GM18873 (cell line): ENCODE measurements at regions not wholly inside any gene's neighbourhood (a gene's known extent, or its start where the extent isn't known, plus 50 kb on each side); places are given as distances from the start of the nearest gene placed in this dataset.
"Not testable (repeated sequence)": the region's sequence is repeated elsewhere in the genome, so short reads cannot be mapped to it uniquely, and the experiment has no call there.

ENCODE experiments used
- ATAC-seq: cut with Tn5 transposase; IDR thresholded peaks from one replicate; pipeline ENCODE4 v1.9.1; 2021; ENCODE audit warnings: mild to moderate bottlenecking, moderate library complexity, moderate number of reproducible peaks; ENCODE audit not compliant: unreplicated experiment, low FRiP score

- ATAC-seq, result no peak
Measured at GRCh38 chr12:59365133-59365532, 230.7 kb upstream of the SLC16A7 start.

- no peak for ATAC-seq
Measured at GRCh38 chr12:59357811-59358210, 238.0 kb upstream of the SLC16A7 start.

DNA sequence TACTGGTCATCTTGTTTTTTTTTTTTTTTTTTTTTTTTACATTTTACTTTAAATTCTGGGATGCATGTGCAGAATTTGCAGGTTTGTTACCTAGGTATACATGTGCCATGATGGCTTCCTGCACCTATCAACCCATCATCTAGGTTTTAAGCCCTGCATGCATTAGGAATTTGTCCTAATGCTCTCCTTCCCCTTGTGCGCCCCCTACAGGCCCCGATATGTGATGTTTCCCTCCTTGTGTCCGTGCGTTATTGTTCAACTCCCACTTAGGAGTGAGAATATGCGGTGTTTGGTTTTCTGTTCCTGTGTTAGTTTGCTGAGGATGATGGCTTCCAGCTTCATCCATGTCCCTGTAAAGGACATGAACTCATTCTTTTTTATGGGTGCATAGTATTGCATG, 249.6 kb upstream of the SLC16A7 start:
- not testable (repeated sequence) for ATAC-seq

DNA sequence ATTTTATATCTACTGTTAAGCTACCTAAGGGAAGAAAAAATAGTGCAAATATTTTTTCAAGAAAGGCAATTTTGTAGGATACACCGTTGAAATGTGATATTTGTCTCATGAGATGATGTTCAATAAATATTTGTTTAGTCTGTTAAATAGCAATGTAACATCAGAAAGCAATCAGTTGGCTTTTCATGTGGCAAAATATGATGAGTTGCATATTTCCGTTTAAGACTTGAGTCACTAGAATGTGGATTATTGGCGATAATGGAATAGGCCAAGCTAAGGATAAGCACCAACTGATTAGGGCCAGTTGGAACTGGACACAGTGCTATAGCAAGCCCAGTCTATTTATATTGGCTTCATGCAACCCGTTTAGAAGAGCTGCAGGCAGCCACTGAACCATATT, 250.4 kb upstream of the SLC16A7 start:
- no peak for ATAC-seq

GRCh38 chr12:59344224-59344623, 251.6 kb upstream of the SLC16A7 start:
- ATAC-seq, result no peak

DNA sequence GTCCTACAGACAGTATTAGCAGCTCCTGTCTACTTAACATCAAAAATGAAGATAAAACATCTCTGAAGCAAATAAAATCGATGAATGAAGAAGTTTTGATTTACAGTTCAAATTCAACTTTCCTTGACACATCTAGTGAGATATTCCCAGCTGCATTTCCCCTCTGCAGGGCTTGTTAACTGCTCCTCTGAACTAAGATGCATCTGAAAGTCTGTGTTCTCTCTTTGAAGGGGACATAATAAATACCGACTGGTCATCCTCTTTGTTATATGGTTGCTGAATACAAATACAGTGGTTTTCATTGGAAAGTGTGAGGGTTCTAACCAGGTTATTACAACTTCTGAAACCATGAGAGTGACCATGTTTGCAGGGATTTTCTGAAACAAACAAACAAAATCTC, 266.4 kb upstream of the SLC16A7 start:
- no peak for ATAC-seq

DNA sequence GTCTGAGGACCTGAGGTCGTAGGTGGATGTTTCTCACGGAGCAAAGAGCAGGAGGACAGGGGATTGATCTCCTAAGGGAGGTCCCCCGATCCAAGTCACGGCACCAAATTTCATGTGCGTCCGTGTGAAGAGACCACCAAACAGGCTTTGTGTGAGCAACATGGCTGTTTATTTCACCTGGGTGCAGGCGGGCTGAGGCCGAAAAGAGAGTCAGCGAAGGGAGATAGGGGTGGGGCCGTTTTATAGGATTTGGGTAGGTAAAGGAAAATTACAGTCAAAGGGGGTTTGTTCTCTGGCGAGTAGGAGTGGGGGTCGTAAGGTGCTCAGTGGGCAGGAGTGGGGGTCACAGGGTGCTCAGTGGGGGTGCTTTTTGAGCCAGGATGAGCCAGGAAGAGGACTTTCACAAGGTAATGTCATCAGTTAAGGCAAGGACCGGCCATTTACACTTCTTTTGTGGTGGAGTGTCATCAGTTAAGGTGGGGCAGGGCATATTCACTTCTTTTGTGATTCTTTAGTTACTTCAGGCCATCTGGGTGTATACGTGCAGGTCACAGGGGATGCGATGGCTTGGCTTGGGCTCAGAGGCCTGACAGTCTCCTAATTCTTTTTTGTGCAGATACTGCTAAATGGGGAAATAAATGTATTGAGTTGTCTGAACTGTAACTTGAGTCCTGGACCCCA, 267.3 kb upstream of the SLC16A7 start:
- not testable (repeated sequence) for ATAC-seq

- not testable (repeated sequence) for ATAC-seq
Measured at GRCh38 chr12:59326457-59326856, 269.4 kb upstream of the SLC16A7 start.

GRCh38 chr12:59322473-59322872, 273.4 kb upstream of the SLC16A7 start:
- ATAC-seq, result no peak

GRCh38 chr12:59321278-59321677, 274.6 kb upstream of the SLC16A7 start:
- no peak for ATAC-seq

- no peak for ATAC-seq
Measured at GRCh38 chr12:59320112-59320511, 275.7 kb upstream of the SLC16A7 start.

DNA sequence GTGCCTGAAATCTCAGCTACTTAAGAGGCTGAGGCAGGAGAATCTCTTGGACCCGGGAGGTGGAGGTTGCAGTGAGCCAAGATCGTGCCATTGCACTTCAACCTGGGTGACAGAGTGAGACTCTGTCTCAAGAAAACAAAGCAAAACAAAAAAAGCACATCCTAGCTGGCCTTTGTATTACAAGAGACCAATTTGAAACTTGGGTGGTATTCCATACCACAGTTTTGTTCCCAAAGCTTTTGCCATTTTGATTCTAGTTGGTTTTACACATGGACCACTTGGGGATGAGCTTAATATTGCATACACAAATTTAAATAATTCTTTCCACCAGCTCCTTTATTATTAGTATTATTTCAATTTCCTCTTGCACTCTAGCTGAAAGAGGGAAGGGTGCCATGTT, 276.9 kb upstream of the SLC16A7 start:
- no peak for ATAC-seq

GRCh38 chr12:59317598-59317997, 278.2 kb upstream of the SLC16A7 start:
- no peak for ATAC-seq

DNA sequence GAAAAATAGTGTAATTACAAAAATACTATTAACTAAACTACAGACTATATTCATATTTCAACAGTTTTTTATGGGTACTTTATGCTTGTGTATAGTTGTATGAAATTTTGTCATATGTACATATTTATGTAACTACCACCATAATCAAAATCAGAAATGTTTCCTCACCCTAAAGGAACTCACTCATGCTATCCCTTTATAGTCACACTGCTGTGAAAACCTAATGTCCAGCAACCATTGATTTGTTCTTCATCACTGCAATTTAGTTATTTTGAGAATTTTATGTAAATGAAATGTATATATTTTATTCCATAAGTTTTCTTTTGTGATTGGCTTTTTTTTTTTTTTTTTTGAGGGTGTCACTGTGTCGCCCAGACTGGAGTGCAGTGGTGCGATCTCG, 278.9 kb upstream of the SLC16A7 start:
- ATAC-seq, result no peak

DNA sequence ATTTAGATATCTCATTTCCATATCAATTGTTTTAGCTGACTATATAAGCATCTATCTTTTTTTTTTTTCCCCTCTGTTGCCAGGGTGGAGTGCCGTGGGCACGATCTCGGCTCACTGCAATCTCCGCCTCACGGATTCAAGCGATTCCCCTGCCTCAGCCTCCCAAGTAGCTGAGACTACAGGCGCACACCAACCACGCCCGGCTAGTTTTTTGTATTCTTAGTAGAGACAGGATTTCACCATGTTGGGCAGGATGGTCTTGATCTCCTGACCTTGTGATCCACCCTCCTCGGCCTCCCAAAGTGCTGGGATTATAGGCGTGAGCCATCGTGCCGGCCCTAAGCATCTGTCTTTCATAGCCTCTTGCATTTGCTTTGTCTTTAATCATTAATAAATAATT, 279.5 kb upstream of the SLC16A7 start:
- not testable (repeated sequence) for ATAC-seq

- no peak for ATAC-seq
Measured at GRCh38 chr12:59314209-59314608, 281.6 kb upstream of the SLC16A7 start.

DNA sequence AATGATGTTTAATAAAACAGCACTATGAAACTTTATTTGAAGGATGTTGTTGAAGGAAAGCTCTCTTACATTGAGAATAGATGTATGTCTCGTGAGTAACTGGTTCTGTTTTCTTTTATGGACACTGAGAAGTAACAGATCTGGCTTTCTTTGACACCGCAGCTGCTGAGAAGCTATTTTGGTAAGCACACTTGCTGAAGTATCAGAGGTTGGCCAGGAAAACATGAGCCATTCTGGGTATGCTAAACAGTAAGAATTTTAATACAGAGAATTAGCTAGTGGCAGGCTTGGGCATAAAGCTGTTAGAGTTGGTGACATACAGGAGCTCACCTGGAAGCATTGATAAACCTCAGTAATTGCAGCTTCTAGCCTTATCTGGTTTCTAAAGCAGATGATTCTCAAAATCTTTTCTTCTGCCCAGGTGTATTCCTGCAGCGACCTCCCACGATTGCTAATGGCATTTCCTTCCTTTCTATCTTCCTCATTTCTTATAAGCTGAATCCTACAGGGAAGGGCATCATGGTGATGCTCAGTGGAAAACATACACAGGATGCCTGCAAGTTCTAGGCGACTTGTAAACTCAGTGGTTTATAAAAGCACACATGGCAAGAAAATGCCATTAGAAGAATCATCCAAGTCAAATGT, 291.6 kb upstream of the SLC16A7 start:
- no peak for ATAC-seq

GRCh38 chr12:59298296-59298695, 297.5 kb upstream of the SLC16A7 start:
- ATAC-seq, result no peak

DNA sequence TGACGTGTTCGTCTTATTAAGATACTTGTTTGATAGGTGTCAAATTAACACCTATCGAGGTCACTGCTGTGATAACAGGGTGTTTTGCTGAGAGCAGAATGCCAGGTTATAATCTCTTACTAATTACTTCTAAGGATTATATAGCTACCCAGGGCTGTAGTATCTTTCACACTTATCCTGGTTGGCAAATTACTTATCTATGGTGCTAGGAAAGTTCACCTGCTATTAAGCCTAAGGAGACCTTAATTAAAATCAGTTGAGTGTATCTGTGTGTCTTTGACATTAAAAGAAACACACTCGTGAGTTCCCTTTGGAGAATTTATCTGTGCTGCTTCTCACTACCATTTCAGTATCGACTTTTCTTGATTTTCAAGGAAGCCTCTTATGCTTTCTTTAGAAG, 301.6 kb upstream of the SLC16A7 start:
- no peak for ATAC-seq

- no peak for ATAC-seq
Measured at GRCh38 chr12:59282999-59283398, 312.8 kb upstream of the SLC16A7 start.

- ATAC-seq, result not testable (repeated sequence)
Measured at GRCh38 chr12:59273561-59273960, 322.3 kb upstream of the SLC16A7 start.

DNA sequence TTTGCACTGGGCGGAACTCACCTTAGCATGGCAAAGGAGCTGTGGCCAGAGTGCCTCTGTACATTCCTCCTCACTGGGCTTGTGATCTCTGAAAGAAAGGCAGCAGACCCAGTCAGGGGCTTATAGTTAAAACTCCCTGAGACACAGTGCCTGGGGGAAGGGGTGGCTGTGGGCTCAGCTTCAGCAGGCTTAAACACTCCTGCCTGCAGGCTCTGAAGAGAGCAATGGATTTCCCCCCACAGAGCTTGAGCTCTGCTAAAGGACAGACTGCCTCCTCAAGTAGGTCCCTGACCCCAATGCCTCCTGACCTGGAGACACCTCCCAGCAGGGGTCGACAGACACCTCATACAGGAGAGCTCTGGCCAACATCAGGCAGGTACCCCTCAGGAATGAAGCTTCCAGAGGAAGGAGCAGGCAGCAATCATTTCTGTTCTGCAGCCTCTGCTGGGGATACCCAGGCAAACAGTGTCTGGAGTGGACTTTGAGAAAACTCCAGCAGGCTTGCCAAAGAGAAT, 327.5 kb upstream of the SLC16A7 start:
- no peak for ATAC-seq
